ENCODE measurements at regions not wholly inside any gene's neighbourhood (a gene's known extent, or its start where the extent isn't known, plus 50 kb on each side); places are given as distances from the start of the nearest gene placed in this dataset.

GRCh38 chr10:18886102-18886501 is 162.5 kb upstream of the MALRD1 start:
- TF ChIP-seq EZH2 (IDR thresholded peaks at IDR 0.05; ENCODE audit: borderline replicate concordance, low read depth, low read length, severe bottlenecking), result no peak
- no peak for TF ChIP-seq MYC (IDR thresholded peaks at IDR 0.05; ENCODE audit: low read depth, low read length)
- TF ChIP-seq CTCF (IDR thresholded peaks at IDR 0.05; ENCODE audit: extremely low read depth in 1 of 2, insufficient read depth in 1 of 2, low read depth in 1 of 2, low read length in 2 of 2), result no peak
- no peak for TF ChIP-seq FOS (IDR thresholded peaks at IDR 0.05; ENCODE audit: borderline replicate concordance, insufficient read depth, low read length)
- TF ChIP-seq POLR2AphosphoS5 (IDR thresholded peaks at IDR 0.05; ENCODE audit: insufficient read depth, low read depth, low read length), result no peak
- no peak for TF ChIP-seq POLR2A (IDR thresholded peaks at IDR 0.05; ENCODE audit: low read depth, low read length)
- no peak for TF ChIP-seq MAX (IDR thresholded peaks at IDR 0.05; ENCODE audit: insufficient read depth, insufficient read length)
- TF ChIP-seq JUN (IDR thresholded peaks at IDR 0.05; ENCODE audit: borderline replicate concordance, insufficient read depth, insufficient read length, low read depth), result no peak
- TF ChIP-seq GATA2 (IDR thresholded peaks at IDR 0.05; ENCODE audit: insufficient read depth, insufficient read length, low read depth, low read length), result no peak
